HG03045 (cell line): ENCODE measurements at regions not wholly inside any gene's neighbourhood (a gene's known extent, or its start where the extent isn't known, plus 50 kb on each side); places are given as distances from the start of the nearest gene placed in this dataset.

Experiments used
- ATAC-seq: cut with Tn5 transposase; IDR thresholded peaks from one replicate; pipeline ENCODE4 v1.9.1; 2021; ENCODE audit warnings: mild to moderate bottlenecking, moderate library complexity; ENCODE audit not compliant: unreplicated experiment

GRCh38 chr18:39976771-39977170 is 1978.3 kb upstream of the PIK3C3 start:
- no peak for ATAC-seq

- no peak for ATAC-seq
Measured at GRCh38 chr18:39972521-39972920, 1982.5 kb upstream of the PIK3C3 start.

GRCh38 chr18:39969803-39970494 is 1985.1 kb upstream of the PIK3C3 start:
- no peak for ATAC-seq

- ATAC-seq = no peak
Measured at GRCh38 chr18:39966275-39966674, 1988.8 kb upstream of the PIK3C3 start.

- no peak for ATAC-seq
Measured at GRCh38 chr18:39962546-39962945, 1992.5 kb upstream of the PIK3C3 start.

GRCh38 chr18:39960550-39960949 is 1994.5 kb upstream of the PIK3C3 start:
- ATAC-seq = no peak

GRCh38 chr18:39959839-39960238 is 1995.2 kb upstream of the PIK3C3 start:
- ATAC-seq = no peak

GRCh38 chr18:39958876-39959275 is 1996.2 kb upstream of the PIK3C3 start:
- ATAC-seq = no peak

- ATAC-seq = no peak
Measured at GRCh38 chr18:39952816-39953215, 2002.2 kb upstream of the PIK3C3 start.

GRCh38 chr18:39951142-39951720 is 2003.8 kb upstream of the PIK3C3 start:
- no peak for ATAC-seq

- ATAC-seq = no peak
Measured at GRCh38 chr18:39946623-39947061, 2008.4 kb upstream of the PIK3C3 start.

GRCh38 chr18:39945076-39945475 is 2010.0 kb upstream of the PIK3C3 start:
- no peak for ATAC-seq

GRCh38 chr18:39942702-39943101 is 2012.3 kb upstream of the PIK3C3 start:
- ATAC-seq = no peak

- no peak for ATAC-seq
Measured at GRCh38 chr18:39938676-39939608, 2016.1 kb upstream of the PIK3C3 start.

GRCh38 chr18:39935598-39935997 is 2019.4 kb upstream of the PIK3C3 start:
- ATAC-seq = no peak

GRCh38 chr18:39918847-39919246 is 2036.2 kb upstream of the PIK3C3 start:
- no peak for ATAC-seq

- no peak for ATAC-seq
Measured at GRCh38 chr18:39913672-39914366, 2041.2 kb upstream of the PIK3C3 start.

- no peak for ATAC-seq
Measured at GRCh38 chr18:39911716-39912115, 2043.3 kb upstream of the PIK3C3 start.

GRCh38 chr18:39909706-39910105 is 2045.3 kb upstream of the PIK3C3 start:
- ATAC-seq = no peak

GRCh38 chr18:39886136-39886535 is 2068.9 kb upstream of the PIK3C3 start:
- ATAC-seq = no peak

GRCh38 chr18:39872651-39873050 is 2082.4 kb upstream of the PIK3C3 start:
- ATAC-seq = no peak
